ENCODE measurements at regions not wholly inside any gene's neighbourhood (a gene's known extent, or its start where the extent isn't known, plus 50 kb on each side); places are given as distances from the start of the nearest gene placed in this dataset.

DNA sequence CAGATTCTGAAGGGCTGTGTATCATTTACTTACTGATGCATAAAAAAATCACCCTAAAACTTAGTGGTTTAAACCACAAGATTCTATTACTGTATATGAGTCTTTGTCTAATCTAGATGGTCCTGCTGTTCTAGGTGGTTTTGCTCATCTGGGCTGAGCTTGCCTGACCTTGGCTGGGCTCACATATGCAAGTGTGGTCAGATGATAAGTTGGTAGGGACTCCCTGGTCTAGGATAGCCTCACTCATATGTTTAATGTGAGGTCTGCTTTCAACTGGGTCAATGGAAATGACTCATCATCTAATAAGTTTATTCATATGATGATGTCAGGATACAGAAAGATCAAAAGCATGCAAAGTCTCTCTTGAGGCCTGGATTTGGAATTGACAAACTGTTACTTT lies 887.8 kb downstream of the TRHDE start:
- no peak for TF ChIP-seq EP300 (IDR thresholded peaks at IDR 0.05; ENCODE audit: borderline replicate concordance)
- TF ChIP-seq CEBPB (IDR thresholded peaks at IDR 0.05) = no peak
- TF ChIP-seq, protein P1, sequence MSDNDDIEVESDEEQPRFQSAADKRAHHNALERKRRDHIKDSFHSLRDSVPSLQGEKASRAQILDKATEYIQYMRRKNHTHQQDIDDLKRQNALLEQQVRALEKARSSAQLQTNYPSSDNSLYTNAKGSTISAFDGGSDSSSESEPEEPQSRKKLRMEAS (IDR thresholded peaks at IDR 0.05) = no peak
- no peak for TF ChIP-seq TAF1 (IDR thresholded peaks at IDR 0.05; ENCODE audit: low read depth)

Data from Ishikawa (cell line).